ENCODE measurements at regions not wholly inside any gene's neighbourhood (a gene's known extent, or its start where the extent isn't known, plus 50 kb on each side); places are given as distances from the start of the nearest gene placed in this dataset.

GRCh38 chr1:14194511-14194910 lies 404.0 kb upstream of the KAZN start:
- no peak overlapping the region for H3K27ac ChIP-seq
- 67 to 70% methylated on average over 3 of the region's 3 CpGs for whole genome bisulfite sequencing, 2 donors
- no peak for ATAC-seq
- peaks cover 0 to 23% (median 7%) of the 10 kb centered on the region in 7 donors for H3K27me3 ChIP-seq
- intact Hi-C loops (cut with DNase I): no loop called here
- no peaks in the 10 kb centered on the region for H3K9me3 ChIP-seq
- no peaks in the 10 kb centered on the region for H3K36me3 ChIP-seq
- H3K4me3 ChIP-seq: no peak overlapping the region
- no peak for TF ChIP-seq CTCF (IDR thresholded peaks at IDR 0.05)
- no peak for DNase-seq
- no peaks in the 10 kb centered on the region for H3K4me1 ChIP-seq

- TF ChIP-seq CTCF (IDR thresholded peaks at IDR 0.05): no peak
- H3K27me3 ChIP-seq: peaks cover 0 to 20% (median 0%) of the 10 kb centered on the region in 7 donors
- no peak overlapping the region for H3K4me3 ChIP-seq
- H3K9me3 ChIP-seq: no peaks in the 10 kb centered on the region
- intact Hi-C loops (cut with DNase I): no loop called here
- no peak overlapping the region for H3K27ac ChIP-seq
- 84 to 86% methylated on average over 1 of the region's 1 CpG for WGBS, 2 donors
- no peaks in the 10 kb centered on the region for H3K36me3 ChIP-seq
- no peaks in the 10 kb centered on the region for H3K4me1 ChIP-seq
- no peak for ATAC-seq
- no peak for DNase-seq
Measured at GRCh38 chr1:14205066-14205465, 393.4 kb upstream of the KAZN start.

GRCh38 chr1:14215151-14215550 lies 383.3 kb upstream of the KAZN start:
- no peak for TF ChIP-seq CTCF (IDR thresholded peaks at IDR 0.05)
- Histone ChIP-seq H3K4me3 (no peak overlapping the region), H3K36me3 (no peaks in the 10 kb centered on the region), H3K9me3 (peaks cover 0 to 39% (median 15%) of the 10 kb centered on the region in 11 donors), H3K27ac (no peak overlapping the region), H3K4me1 (no peaks in the 10 kb centered on the region), H3K27me3 (no peaks in the 10 kb centered on the region)
- DNase-seq: no peak
- intact Hi-C loops (cut with DNase I): no loop called here
- ATAC-seq: no peak

- peaks cover 0 to 39% (median 15%) of the 10 kb centered on the region in 11 donors for H3K9me3 ChIP-seq
- DNase-seq: no peak
- no peak overlapping the region for H3K27ac ChIP-seq
- no peak for TF ChIP-seq CTCF (IDR thresholded peaks at IDR 0.05)
- H3K36me3 ChIP-seq: no peaks in the 10 kb centered on the region
- peaks cover 0 to 11% (median 0%) of the 10 kb centered on the region in 7 donors for H3K27me3 ChIP-seq
- peaks cover 0 to 5% (median 0%) of the 10 kb centered on the region in 9 donors for H3K4me1 ChIP-seq
- ATAC-seq: no peak
- intact Hi-C loops (cut with DNase I): no loop called here
- 59 to 98% methylated on average over 1 of the region's 1 CpG for WGBS, 2 donors
- no peak overlapping the region for H3K4me3 ChIP-seq
Measured at GRCh38 chr1:14217384-14217783, 381.1 kb upstream of the KAZN start.

Measured in heart right ventricle (tissue), 16 donors.